H1 (cell line): ENCODE measurements at regions not wholly inside any gene's neighbourhood (a gene's known extent, or its start where the extent isn't known, plus 50 kb on each side); places are given as distances from the start of the nearest gene placed in this dataset.
A peak's percentile ranks its signal among the peaks of the same experiment; 100 is the strongest.

Experiments
- CTCF ChIA-PET: fragments of 300-600 bp; sonication (Branson Sonifier 250); formaldehyde crosslinking; loops from one replicate; lab custom pipeline; 2021; ENCODE audit not compliant: partially characterized antibody; lab: Charles Lee
- POLR2A ChIA-PET: fragments of 300-600 bp; sonication (Branson Sonifier 250); formaldehyde crosslinking; loops from one replicate; lab custom pipeline; 2021; ENCODE audit warnings: inconsistent platforms; ENCODE audit not compliant: partially characterized antibody; lab: Charles Lee
- DNase-seq, 2 experiments: peaks; one replicate each; pipeline versions ENCODE4 v3.0.0 to v3.0.0-alpha.2; 2010 to 2022; ENCODE audit warnings: low spot score in 2 of 2, low read depth in 1 of 2, mixed read lengths in 1 of 2
- FAIRE-seq: peaks from 2 replicates; lab custom pipeline; 2011; peaks lifted over from hg19 to GRCh38; lab: Jason Lieb, UNC
- H2AFZ ChIP-seq: 2 replicates; pipeline ENCODE4 v1.8.1; 2012; ENCODE audit warnings: low read length, inconsistent platforms
- H2AK5ac ChIP-seq: 2 replicates; pipeline ENCODE4 v1.6.1; 2013; ENCODE audit warnings: low read depth, low read length
- H2BK120ac ChIP-seq: replicated peaks from 2 replicates; pipeline ENCODE3; 2013; ENCODE audit warnings: low read depth, low read length, inconsistent platforms
- H2BK12ac ChIP-seq: 2 replicates; pipeline ENCODE4 v1.6.1; 2013; ENCODE audit warnings: low read depth, low read length
- H2BK15ac ChIP-seq: 2 replicates; pipeline ENCODE4 v1.6.1; 2013; ENCODE audit warnings: low read length
- H2BK20ac ChIP-seq: 2 replicates; pipeline ENCODE4 v1.6.1; 2013; ENCODE audit warnings: low read length
- H2BK5ac ChIP-seq: 2 replicates; pipeline ENCODE4 v1.6.1; 2013; ENCODE audit warnings: low read depth, low read length
- H3K14ac ChIP-seq: 2 replicates; pipeline ENCODE4 v1.6.1; 2013; ENCODE audit warnings: inconsistent platforms; ENCODE audit not compliant: insufficient read length
- H3K18ac ChIP-seq: 2 replicates; pipeline ENCODE4 v1.6.1; 2013; ENCODE audit warnings: low read length; ENCODE audit errors: extremely low read depth
- H3K23ac ChIP-seq: 2 replicates; pipeline ENCODE4 v1.6.1; 2013; ENCODE audit warnings: inconsistent platforms; ENCODE audit not compliant: insufficient read length
- H3K23me2 ChIP-seq: 2 replicates; pipeline ENCODE4 v1.6.1; 2013; ENCODE audit warnings: low read depth, low read length
- H3K27ac ChIP-seq: 2 replicates; pipeline ENCODE4 v1.6.1; 2011; ENCODE audit warnings: low read depth, low read length, inconsistent platforms
- H3K27me3 ChIP-seq, 4 experiments: replicated peaks in 1 of 4; 1 replicate in 1 of 4; 2 replicates in 3 of 4; pipeline versions ENCODE4 v1.6.1 to v1.8.1; 2011 to 2013; ENCODE audit warnings: low read length in 3 of 4, mild to moderate bottlenecking in 3 of 4, inconsistent platforms in 2 of 4, mixed read lengths in 2 of 4, moderate library complexity in 1 of 4; ENCODE audit not compliant: control insufficient read depth in 3 of 4, insufficient read depth in 3 of 4; ENCODE audit errors: extremely low read depth in 1 of 4
- H3K36me3 ChIP-seq, 4 experiments: 2 replicates each; pipeline versions ENCODE4 v1.6.1 to v1.8.1; 2011 to 2013; ENCODE audit warnings: mild to moderate bottlenecking in 4 of 4, low read length in 3 of 4, moderate library complexity in 2 of 4, control low read depth in 1 of 4, inconsistent platforms in 1 of 4; ENCODE audit not compliant: insufficient read depth in 4 of 4, control insufficient read depth in 2 of 4
- H3K4ac ChIP-seq: replicated peaks from 2 replicates; pipeline ENCODE3; 2013; ENCODE audit warnings: low read length, low read depth, mixed read lengths, inconsistent platforms; ENCODE audit not compliant: insufficient read length
- H3K4me1 ChIP-seq, 4 experiments: replicated peaks in 1 of 4; 1 replicate in 1 of 4; 2 replicates in 3 of 4; pipeline versions ENCODE4 v1.6.1 to v1.8.1; 2011 to 2013; ENCODE audit warnings: low read length in 3 of 4, inconsistent platforms in 2 of 4, mixed read lengths in 1 of 4; ENCODE audit not compliant: insufficient read depth in 4 of 4, control insufficient read depth in 3 of 4
- H3K4me2 ChIP-seq, 2 experiments: 2 replicates each; pipeline versions ENCODE4 v1.6.1 to v1.8.1; 2011 to 2013; ENCODE audit warnings: low read depth in 2 of 2, low read length in 2 of 2, control low read depth in 1 of 2, inconsistent platforms in 1 of 2, mild to moderate bottlenecking in 1 of 2; ENCODE audit not compliant: insufficient read depth in 1 of 2
- H3K4me3 ChIP-seq, 4 experiments: fragments of 200-600, 300-600 bp in 1 of 4; sonication (generic), shearing (Covaris generic), sonication (Bioruptor Twin) in 1 of 4; 2 replicates each; pipeline versions ENCODE4 v1.5.1 to v1.8.1; 2011 to 2016; ENCODE audit warnings: low read length in 4 of 4, low read depth in 3 of 4, control low read depth in 2 of 4, inconsistent platforms in 2 of 4, mild to moderate bottlenecking in 2 of 4, mixed read lengths in 1 of 4, moderate library complexity in 1 of 4; ENCODE audit not compliant: insufficient read depth in 2 of 4; ENCODE audit errors: extremely low read depth in 1 of 4
- H3K56ac ChIP-seq: replicated peaks from 2 replicates; pipeline ENCODE3; 2013; ENCODE audit warnings: low read depth, mild to moderate bottlenecking, mixed read lengths, low read length, inconsistent platforms; ENCODE audit not compliant: insufficient read length
- H3K79me1 ChIP-seq: 2 replicates; pipeline ENCODE4 v1.6.1; 2013; ENCODE audit warnings: low read depth, low read length, control low read depth
- H3K79me2 ChIP-seq, 2 experiments: 2 replicates each; pipeline versions ENCODE4 v1.6.1 to v1.8.1; 2012 to 2013; ENCODE audit warnings: low read length in 2 of 2, mild to moderate bottlenecking in 2 of 2, inconsistent platforms in 1 of 2; ENCODE audit not compliant: insufficient read depth in 2 of 2, control insufficient read depth in 1 of 2
- H3K9ac ChIP-seq, 4 experiments: replicated peaks in 1 of 4; 1 replicate in 1 of 4; 2 replicates in 3 of 4; pipeline versions ENCODE4 v1.6.1 to v1.8.1; 2011 to 2013; ENCODE audit warnings: low read depth in 3 of 4, low read length in 3 of 4, control low read depth in 2 of 4, mild to moderate bottlenecking in 2 of 4, moderate library complexity in 2 of 4, inconsistent platforms in 1 of 4; ENCODE audit errors: extremely low read depth in 1 of 4
- H3K9me3 ChIP-seq, 2 experiments: 2 replicates each; pipeline versions ENCODE4 v1.6.1 to v1.8.1; 2012 to 2013; ENCODE audit warnings: mild to moderate bottlenecking in 2 of 2, moderate library complexity in 2 of 2, control low read depth in 1 of 2, inconsistent platforms in 1 of 2, low read depth in 1 of 2, low read length in 1 of 2, mixed read lengths in 1 of 2; ENCODE audit not compliant: insufficient read depth in 2 of 2
- H4K20me1 ChIP-seq, 2 experiments: replicated peaks in 1 of 2; 2 replicates each; pipeline versions ENCODE3 to v1.8.1; 2011 to 2013; ENCODE audit warnings: inconsistent platforms in 2 of 2, low read length in 2 of 2, mild to moderate bottlenecking in 1 of 2; ENCODE audit not compliant: insufficient read depth in 2 of 2, control insufficient read depth in 1 of 2
- H4K5ac ChIP-seq: 2 replicates; pipeline ENCODE4 v1.6.1; 2013; ENCODE audit warnings: low read length, low read depth, mixed read lengths, inconsistent platforms; ENCODE audit not compliant: insufficient read length
- H4K8ac ChIP-seq: 2 replicates; pipeline ENCODE4 v1.8.0; 2013; ENCODE audit warnings: mild to moderate bottlenecking, moderate library complexity, low read length, inconsistent platforms; ENCODE audit not compliant: insufficient read depth; ENCODE audit errors: extremely low read depth
- H4K91ac ChIP-seq: replicated peaks from 2 replicates; pipeline ENCODE3; 2013; ENCODE audit warnings: low read length, mixed read lengths, inconsistent platforms; ENCODE audit not compliant: insufficient read length
- SP4 ChIP-seq: IDR thresholded peaks from 2 replicates; pipeline ENCODE4 v1.6.1; 2012; ENCODE audit warnings: low read length, inconsistent platforms
- SRF ChIP-seq: IDR thresholded peaks from 2 replicates; pipeline ENCODE4 v1.6.1; 2011; ENCODE audit warnings: mild to moderate bottlenecking, low read depth, low read length, moderate library complexity
- TAF1 ChIP-seq: IDR thresholded peaks from 2 replicates; pipeline ENCODE4 v1.6.1; 2011; ENCODE audit warnings: mild to moderate bottlenecking, low read depth, low read length
- WGBS, 2 experiments: shearing (Covaris generic) in 1 of 2; methylation state at CpG; one replicate each; pipeline versions ENCODE4 v1.1.6 to v1.1.7; 2013 to 2015; ENCODE audit warnings: low lambda C conversion rate in 2 of 2, mixed read lengths in 2 of 2, inconsistent platforms in 1 of 2, low coverage in 1 of 2, missing lambda C conversion rate in 1 of 2; ENCODE audit not compliant: insufficient replicate concordance in 2 of 2, insufficient coverage in 1 of 2, insufficient read length in 1 of 2; ENCODE audit errors: extremely low coverage in 1 of 2, missing lambda C conversion rate in 1 of 2; 5-methylcytosine and 5-hydroxymethylcytosine counted together

DNA sequence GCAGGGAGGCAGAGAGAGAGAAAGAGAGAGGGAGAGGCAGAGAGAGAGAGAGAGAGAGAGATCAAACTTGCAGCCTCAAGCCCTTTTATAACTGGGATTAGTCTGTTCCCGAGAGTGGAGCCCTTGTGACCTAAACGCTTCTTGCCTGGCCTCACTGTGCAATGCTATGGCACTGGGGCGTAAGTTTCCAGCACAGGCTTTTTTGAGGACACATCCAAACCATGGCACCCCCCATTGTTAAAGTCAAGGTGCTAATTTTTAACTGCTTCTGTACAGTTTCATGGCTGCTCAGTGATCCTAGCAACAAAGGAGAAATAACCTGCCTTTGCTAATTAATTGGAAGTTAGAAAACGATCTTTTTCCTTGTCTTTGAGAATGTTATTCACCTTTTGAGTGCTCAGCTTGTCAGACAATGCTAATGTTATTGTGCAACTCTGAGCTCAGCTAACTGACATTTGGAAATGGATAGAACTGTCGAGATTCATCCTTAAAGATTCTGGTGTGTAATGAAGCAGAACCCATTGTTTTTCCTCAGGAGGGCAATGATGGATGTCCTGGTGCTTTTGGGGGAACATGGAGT, 268.4 kb downstream of the GLRX3 start:
- H3K4me3 ChIP-seq = no peak overlapping the region
- DNase-seq (no peak), FAIRE-seq (no peak)
- no peaks in the 10 kb centered on the region for H3K79me2 ChIP-seq
- WGBS, 2 experiments = 91% methylated on average over 5 of the region's 5 CpGs; no CpG with 5 or more reads in 1 of the 2 experiments
- ChIA-PET CTCF (no interaction called here), POLR2A (no interaction called here)
- no peak overlapping the region for H2BK120ac ChIP-seq
- no peak overlapping the region for H2BK12ac ChIP-seq
- H3K4me2 ChIP-seq = no peak overlapping the region
- H3K23me2 ChIP-seq = no peaks in the 10 kb centered on the region
- H2BK15ac ChIP-seq = no peak overlapping the region
- H3K36me3 ChIP-seq = no peaks in the 10 kb centered on the region
- no peak overlapping the region for H2AFZ ChIP-seq
- no peak overlapping the region for H4K5ac ChIP-seq
- H3K9me3 ChIP-seq = no peaks in the 10 kb centered on the region
- no peak overlapping the region for H4K8ac ChIP-seq
- no peak overlapping the region for H2BK5ac ChIP-seq
- no peak overlapping the region for H3K27ac ChIP-seq
- no peaks in the 10 kb centered on the region for H3K79me1 ChIP-seq
- H3K23ac ChIP-seq = no peak overlapping the region
- H3K9ac ChIP-seq = no peak overlapping the region
- H3K14ac ChIP-seq = no peak overlapping the region
- H3K4ac ChIP-seq = no peak overlapping the region
- no peak overlapping the region for H4K91ac ChIP-seq
- H2AK5ac ChIP-seq = no peak overlapping the region
- TF ChIP-seq SRF = no peak
- TF ChIP-seq TAF1 = no peak
- TF ChIP-seq SP4 = no peak
- no peak overlapping the region for H3K56ac ChIP-seq
- no peak overlapping the region for H3K18ac ChIP-seq
- H4K20me1 ChIP-seq = no peaks in the 10 kb centered on the region
- peaks cover 0 to 12% (median 5%) of the 10 kb centered on the region in 4 experiments; a peak in 5 of 7 replicates for H3K4me1 ChIP-seq
- no peaks in the 10 kb centered on the region; a peak in 2 of 7 replicates for H3K27me3 ChIP-seq
- H2BK20ac ChIP-seq = peak overlapping the region; percentile 51; the same call in 1 of the 2 replicates
